ENCODE measurements at regions not wholly inside any gene's neighbourhood (a gene's known extent, or its start where the extent isn't known, plus 50 kb on each side); places are given as distances from the start of the nearest gene placed in this dataset.

DNA sequence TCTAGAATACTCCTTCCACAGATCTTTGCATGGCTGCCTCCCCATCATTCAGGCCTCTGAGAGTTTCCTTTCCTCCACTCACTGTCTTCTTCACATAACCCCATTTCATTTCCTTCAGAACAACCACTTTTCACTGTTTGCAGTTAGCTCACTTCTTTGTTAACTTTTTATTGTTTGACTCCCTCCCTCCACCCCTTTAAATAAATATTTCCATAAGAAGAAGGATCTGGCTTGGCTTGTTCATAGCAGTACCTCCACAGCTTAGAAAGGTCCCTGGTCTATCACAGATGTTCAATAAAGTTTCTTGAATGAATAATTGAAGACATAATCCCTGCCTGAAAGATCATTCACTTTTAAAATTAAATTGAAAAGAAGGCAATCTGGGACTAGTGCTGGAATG is 661.6 kb downstream of the ACTL7B start:
- TF ChIP-seq, protein P1, sequence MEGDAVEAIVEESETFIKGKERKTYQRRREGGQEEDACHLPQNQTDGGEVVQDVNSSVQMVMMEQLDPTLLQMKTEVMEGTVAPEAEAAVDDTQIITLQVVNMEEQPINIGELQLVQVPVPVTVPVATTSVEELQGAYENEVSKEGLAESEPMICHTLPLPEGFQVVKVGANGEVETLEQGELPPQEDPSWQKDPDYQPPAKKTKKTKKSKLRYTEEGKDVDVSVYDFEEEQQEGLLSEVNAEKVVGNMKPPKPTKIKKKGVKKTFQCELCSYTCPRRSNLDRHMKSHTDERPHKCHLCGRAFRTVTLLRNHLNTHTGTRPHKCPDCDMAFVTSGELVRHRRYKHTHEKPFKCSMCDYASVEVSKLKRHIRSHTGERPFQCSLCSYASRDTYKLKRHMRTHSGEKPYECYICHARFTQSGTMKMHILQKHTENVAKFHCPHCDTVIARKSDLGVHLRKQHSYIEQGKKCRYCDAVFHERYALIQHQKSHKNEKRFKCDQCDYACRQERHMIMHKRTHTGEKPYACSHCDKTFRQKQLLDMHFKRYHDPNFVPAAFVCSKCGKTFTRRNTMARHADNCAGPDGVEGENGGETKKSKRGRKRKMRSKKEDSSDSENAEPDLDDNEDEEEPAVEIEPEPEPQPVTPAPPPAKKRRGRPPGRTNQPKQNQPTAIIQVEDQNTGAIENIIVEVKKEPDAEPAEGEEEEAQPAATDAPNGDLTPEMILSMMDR (IDR thresholded peaks at IDR 0.05), result no peak
- TF ChIP-seq POLR2A (IDR thresholded peaks at IDR 0.05), result no peak

Measured in adrenal gland (tissue), 5 donors.